ENCODE measurements at regions not wholly inside any gene's neighbourhood (a gene's known extent, or its start where the extent isn't known, plus 50 kb on each side); places are given as distances from the start of the nearest gene placed in this dataset.

GRCh38 chr9:135009051-135009560, 78.4 kb upstream of the OLFM1 start:
- TF ChIP-seq CTCF (IDR thresholded peaks at IDR 0.05) (no peak), POLR2AphosphoS5 (IDR thresholded peaks at IDR 0.05) (no peak), POLR2A (IDR thresholded peaks at IDR 0.05) (no peak)
